Osteoblast (primary cell): ENCODE measurements at regions not wholly inside any gene's neighbourhood (a gene's known extent, or its start where the extent isn't known, plus 50 kb on each side); places are given as distances from the start of the nearest gene placed in this dataset.

Experiments used
- DNase-seq: peaks from one replicate; pipeline ENCODE4 v3.0.0; 2011; ENCODE audit warnings: low spot score, mixed read lengths; ENCODE audit not compliant: insufficient read length; ENCODE audit errors: missing footprints
- H2AFZ ChIP-seq: 2 replicates; pipeline ENCODE4 v1.6.0; 2011; ENCODE audit warnings: mild to moderate bottlenecking, low read length
- H3K27ac ChIP-seq: 2 replicates; pipeline ENCODE4 v1.5.1; 2011; ENCODE audit warnings: mild to moderate bottlenecking, low read depth, low read length, moderate library complexity
- H3K27me3 ChIP-seq: 2 replicates; pipeline ENCODE4 v1.6.0; 2012; ENCODE audit warnings: mild to moderate bottlenecking, control low read depth, inconsistent platforms, low read length, moderate library complexity; ENCODE audit not compliant: insufficient read depth
- H3K36me3 ChIP-seq: 2 replicates; pipeline ENCODE4 v1.5.1; 2011; ENCODE audit warnings: mild to moderate bottlenecking, low read length, control low read depth, moderate library complexity; ENCODE audit not compliant: insufficient read depth
- H3K4me1 ChIP-seq: 2 replicates; pipeline ENCODE4 v1.5.1; 2011; ENCODE audit warnings: mild to moderate bottlenecking, low read length, control low read depth, moderate library complexity; ENCODE audit not compliant: insufficient read depth
- H3K4me2 ChIP-seq: 2 replicates; pipeline ENCODE4 v1.6.0; 2011; ENCODE audit warnings: mild to moderate bottlenecking, low read length; ENCODE audit not compliant: insufficient read depth
- H3K4me3 ChIP-seq: fragments of 200-600 bp; sonication (generic); 3 replicates; pipeline ENCODE4 v1.5.1; 2012; ENCODE audit warnings: mild to moderate bottlenecking, low read length, inconsistent platforms; ENCODE audit not compliant: insufficient read depth
- H3K79me2 ChIP-seq: 2 replicates; pipeline ENCODE4 v1.6.0; 2012; ENCODE audit warnings: mild to moderate bottlenecking, low read length, control low read depth, inconsistent platforms; ENCODE audit not compliant: insufficient read depth
- H3K9me3 ChIP-seq: 2 replicates; pipeline ENCODE4 v1.5.1; 2011; ENCODE audit warnings: low read depth, low read length, control low read depth
- H4K20me1 ChIP-seq: 2 replicates; pipeline ENCODE4 v1.6.0; 2012; ENCODE audit warnings: mild to moderate bottlenecking, low read length, control low read depth; ENCODE audit not compliant: insufficient read depth
- CTCF ChIP-seq: IDR thresholded peaks from 2 replicates; pipeline ENCODE4 v1.5.1; 2011; ENCODE audit warnings: mild to moderate bottlenecking, low read depth, low read length, moderate library complexity; ENCODE audit errors: extremely low read depth

GRCh38 chr13:40480012-40480914, 186.2 kb downstream of the FOXO1 start:
- H3K4me2 ChIP-seq: no peak overlapping the region
- no peaks in the 10 kb centered on the region for H4K20me1 ChIP-seq
- TF ChIP-seq CTCF: no peak
- H3K79me2 ChIP-seq: no peaks in the 10 kb centered on the region
- H3K9me3 ChIP-seq: no peaks in the 10 kb centered on the region
- H3K36me3 ChIP-seq: no peaks in the 10 kb centered on the region
- no peak for DNase-seq
- peaks cover 7% of the 10 kb centered on the region for H3K4me1 ChIP-seq
- H2AFZ ChIP-seq: no peak overlapping the region
- H3K4me3 ChIP-seq: no peak overlapping the region
- H3K27ac ChIP-seq: no peak overlapping the region
- no peaks in the 10 kb centered on the region for H3K27me3 ChIP-seq

- no peak for TF ChIP-seq CTCF
- H3K4me3 ChIP-seq: no peak overlapping the region
These were observed 185.4 kb downstream of the FOXO1 start for GRCh38 chr13:40480915-40481516.

GRCh38 chr13:40483601-40484000, 182.8 kb downstream of the FOXO1 start:
- Histone ChIP-seq H3K27me3 (no peaks in the 10 kb centered on the region), H3K27ac (no peak overlapping the region), H3K4me1 (no peaks in the 10 kb centered on the region), H3K79me2 (no peaks in the 10 kb centered on the region), H3K36me3 (no peaks in the 10 kb centered on the region), H4K20me1 (no peaks in the 10 kb centered on the region), H3K9me3 (no peaks in the 10 kb centered on the region), H2AFZ (no peak overlapping the region), H3K4me3 (no peak overlapping the region), H3K4me2 (no peak overlapping the region)
- no peak for DNase-seq
- TF ChIP-seq CTCF: no peak

More at GRCh38 chr13:40480915-40481516, 185.4 kb downstream of the FOXO1 start:
- Histone ChIP-seq H3K4me2 (no peak overlapping the region), H3K9me3 (no peaks in the 10 kb centered on the region), H3K79me2 (no peaks in the 10 kb centered on the region), H3K36me3 (no peaks in the 10 kb centered on the region), H3K27me3 (no peaks in the 10 kb centered on the region), H3K27ac (no peak overlapping the region), H3K4me1 (peaks cover 7% of the 10 kb centered on the region), H4K20me1 (no peaks in the 10 kb centered on the region), H2AFZ (no peak overlapping the region)
- no peak for DNase-seq

GRCh38 chr13:40484101-40484800, 182.2 kb downstream of the FOXO1 start:
- no peaks in the 10 kb centered on the region for H3K36me3 ChIP-seq
- DNase-seq: no peak
- H3K27ac ChIP-seq: no peak overlapping the region
- TF ChIP-seq CTCF: no peak
- H3K4me2 ChIP-seq: no peak overlapping the region
- no peak overlapping the region for H2AFZ ChIP-seq
- H3K4me1 ChIP-seq: no peaks in the 10 kb centered on the region
- no peaks in the 10 kb centered on the region for H4K20me1 ChIP-seq
- H3K9me3 ChIP-seq: no peaks in the 10 kb centered on the region
- no peaks in the 10 kb centered on the region for H3K27me3 ChIP-seq
- no peaks in the 10 kb centered on the region for H3K79me2 ChIP-seq
- no peak overlapping the region for H3K4me3 ChIP-seq
